ENCODE measurements at regions not wholly inside any gene's neighbourhood (a gene's known extent, or its start where the extent isn't known, plus 50 kb on each side); places are given as distances from the start of the nearest gene placed in this dataset.

DNA sequence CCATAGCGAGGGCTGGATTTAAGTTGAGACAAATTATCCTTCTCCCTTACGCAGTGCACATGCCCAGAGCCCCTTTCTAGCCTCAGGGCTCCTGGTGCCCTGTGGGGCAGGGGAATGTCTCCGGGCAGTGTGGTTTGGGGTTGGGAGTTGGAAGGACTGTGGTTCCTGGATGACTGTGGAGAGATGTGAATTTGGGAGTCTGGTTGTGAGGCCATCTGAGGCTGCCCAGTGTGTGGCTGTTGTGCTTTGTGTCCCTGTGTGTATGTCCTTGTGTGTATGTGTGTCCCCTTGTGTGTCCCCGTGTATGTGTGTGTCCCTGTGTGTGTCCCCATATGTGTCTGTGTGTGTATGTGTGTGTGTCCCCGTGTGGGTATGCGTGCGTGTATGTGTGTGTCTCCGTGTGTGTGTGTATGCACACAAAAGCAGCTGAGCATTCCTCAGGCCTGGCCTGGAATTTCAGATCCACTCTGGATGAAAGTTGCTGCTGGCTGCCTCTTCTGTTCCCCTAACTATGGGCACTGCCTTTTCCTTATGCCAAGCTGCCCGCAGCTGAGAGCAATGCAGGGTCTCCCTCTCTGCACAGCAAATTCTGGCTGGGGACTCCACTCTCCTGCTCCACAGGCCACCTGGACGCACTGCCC, 65.4 kb downstream of the UBIAD1 start:
- intact Hi-C loops (cut with DNase I): loop anchor here (5.0 kb wide), 1 partner anchor 304 kb away; no protein-coding TSS in a partner anchor
- H3K36me3 ChIP-seq: no peaks in the 10 kb centered on the region
- H3K4me1 ChIP-seq: no peaks in the 10 kb centered on the region
- DNase-seq: no peak
- no peak overlapping the region for H3K27ac ChIP-seq
- H3K9me3 ChIP-seq: no peaks in the 10 kb centered on the region
- TF ChIP-seq, protein P1, sequence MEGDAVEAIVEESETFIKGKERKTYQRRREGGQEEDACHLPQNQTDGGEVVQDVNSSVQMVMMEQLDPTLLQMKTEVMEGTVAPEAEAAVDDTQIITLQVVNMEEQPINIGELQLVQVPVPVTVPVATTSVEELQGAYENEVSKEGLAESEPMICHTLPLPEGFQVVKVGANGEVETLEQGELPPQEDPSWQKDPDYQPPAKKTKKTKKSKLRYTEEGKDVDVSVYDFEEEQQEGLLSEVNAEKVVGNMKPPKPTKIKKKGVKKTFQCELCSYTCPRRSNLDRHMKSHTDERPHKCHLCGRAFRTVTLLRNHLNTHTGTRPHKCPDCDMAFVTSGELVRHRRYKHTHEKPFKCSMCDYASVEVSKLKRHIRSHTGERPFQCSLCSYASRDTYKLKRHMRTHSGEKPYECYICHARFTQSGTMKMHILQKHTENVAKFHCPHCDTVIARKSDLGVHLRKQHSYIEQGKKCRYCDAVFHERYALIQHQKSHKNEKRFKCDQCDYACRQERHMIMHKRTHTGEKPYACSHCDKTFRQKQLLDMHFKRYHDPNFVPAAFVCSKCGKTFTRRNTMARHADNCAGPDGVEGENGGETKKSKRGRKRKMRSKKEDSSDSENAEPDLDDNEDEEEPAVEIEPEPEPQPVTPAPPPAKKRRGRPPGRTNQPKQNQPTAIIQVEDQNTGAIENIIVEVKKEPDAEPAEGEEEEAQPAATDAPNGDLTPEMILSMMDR (IDR thresholded peaks at IDR 0.05): no peak
- peaks cover 6% of the 10 kb centered on the region for H3K27me3 ChIP-seq
- no peak overlapping the region for H3K4me3 ChIP-seq
- H3K9ac ChIP-seq (ENCODE audit: low read depth in 2 of 2, low read length in 2 of 2): no peak overlapping the region

DNA sequence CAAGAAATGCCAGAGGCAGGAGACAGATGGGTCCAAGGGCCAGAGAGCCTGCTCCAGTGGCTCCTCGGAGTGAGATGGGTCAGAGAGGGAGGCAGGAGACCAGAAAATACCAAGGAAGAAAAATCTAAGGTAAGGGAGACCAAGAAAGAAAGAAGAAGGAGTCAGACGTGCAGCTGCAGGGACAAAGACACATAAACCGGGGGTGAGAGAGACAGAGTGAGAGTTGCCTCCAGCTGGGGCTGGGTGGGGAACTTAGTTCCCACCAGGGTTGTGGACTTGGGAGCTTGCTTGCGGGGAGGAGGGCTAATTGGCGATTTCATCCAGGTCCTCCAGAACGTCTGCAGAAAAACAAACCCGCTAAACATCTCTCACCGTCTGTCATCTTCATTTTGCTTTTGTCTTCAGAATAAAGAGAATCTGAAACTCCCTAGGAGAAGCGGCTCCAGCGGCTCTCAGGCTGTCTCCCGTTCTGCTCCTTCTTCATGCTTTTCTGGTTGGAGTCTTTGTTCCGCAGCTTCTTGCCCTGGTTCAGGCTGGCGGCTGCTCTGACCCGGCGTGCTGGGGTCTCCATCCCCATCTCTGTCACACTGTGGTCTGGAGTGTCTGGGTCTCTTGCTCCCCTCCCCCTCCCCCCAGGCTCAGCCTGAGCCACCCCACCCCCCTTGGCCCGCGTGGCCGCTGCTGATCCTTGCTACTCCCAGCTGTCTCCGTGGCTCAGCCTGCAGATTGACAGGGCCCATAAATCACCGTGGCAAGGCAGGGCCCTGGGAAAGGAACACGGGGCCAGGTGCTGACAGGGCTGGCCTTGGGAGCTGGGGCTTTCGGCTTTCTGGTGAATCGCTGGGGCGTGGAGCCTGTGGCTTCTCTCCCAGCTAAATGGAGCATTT, 66.6 kb downstream of the UBIAD1 start:
- Histone ChIP-seq H3K27me3 (peaks cover 6% of the 10 kb centered on the region), H3K9me3 (no peaks in the 10 kb centered on the region), H3K36me3 (no peaks in the 10 kb centered on the region), H3K9ac (ENCODE audit: low read depth in 2 of 2, low read length in 2 of 2) (no peak overlapping the region), H3K4me1 (no peaks in the 10 kb centered on the region), H3K4me3 (no peak overlapping the region), H3K27ac (no peak overlapping the region)
- intact Hi-C loops (cut with DNase I): loop anchor here (5.0 kb wide), 1 partner anchor 303 kb away; no protein-coding TSS in a partner anchor
- DNase-seq: peak; percentile 50
- TF ChIP-seq, protein P1 (IDR thresholded peaks at IDR 0.05): no peak

DNA sequence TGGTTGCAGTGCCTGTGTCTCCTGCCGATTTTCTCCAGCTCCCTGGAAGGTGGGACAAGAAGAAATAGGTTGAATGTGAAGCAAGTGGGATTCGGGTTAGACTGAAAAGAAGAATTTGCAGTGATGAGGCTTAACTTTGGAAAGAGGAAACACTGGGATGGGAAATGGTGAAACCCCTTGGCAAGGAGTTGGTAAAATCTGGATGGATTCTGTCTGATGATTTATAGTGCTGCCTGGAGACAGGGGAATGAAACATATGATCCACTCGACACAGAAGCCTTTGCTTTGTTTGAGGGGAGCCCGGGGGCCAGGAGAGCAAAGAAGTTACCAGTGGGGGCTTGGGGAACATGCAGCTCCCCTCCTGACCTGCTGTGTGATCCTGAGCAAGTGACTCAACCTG, 67.2 kb downstream of the UBIAD1 start:
- intact Hi-C loops (cut with DNase I): no loop called here
- Histone ChIP-seq H3K9ac (ENCODE audit: low read depth in 2 of 2, low read length in 2 of 2) (no peak overlapping the region), H3K4me1 (no peaks in the 10 kb centered on the region), H3K4me3 (no peak overlapping the region), H3K36me3 (no peaks in the 10 kb centered on the region), H3K27ac (no peak overlapping the region), H3K27me3 (peaks cover 6% of the 10 kb centered on the region), H3K9me3 (no peaks in the 10 kb centered on the region)
- no peak for DNase-seq
- TF ChIP-seq, protein P1 (IDR thresholded peaks at IDR 0.05): no peak

- H3K4me1 ChIP-seq: no peaks in the 10 kb centered on the region
- H3K9me3 ChIP-seq: no peaks in the 10 kb centered on the region
- H3K27ac ChIP-seq: no peak overlapping the region
- DNase-seq: no peak
- H3K9ac ChIP-seq (ENCODE audit: low read depth in 2 of 2, low read length in 2 of 2): no peak overlapping the region
- H3K27me3 ChIP-seq: peaks cover 6% of the 10 kb centered on the region
- intact Hi-C loops (cut with DNase I): no loop called here
- TF ChIP-seq, protein P1 (IDR thresholded peaks at IDR 0.05): no peak
- no peaks in the 10 kb centered on the region for H3K36me3 ChIP-seq
- H3K4me3 ChIP-seq: no peak overlapping the region
Observed at GRCh38 chr1:11341901-11342552, 69.0 kb downstream of the UBIAD1 start.

- Histone ChIP-seq H3K4me3 (no peak overlapping the region), H3K27me3 (peaks cover 6% of the 10 kb centered on the region), H3K27ac (no peak overlapping the region), H3K36me3 (no peaks in the 10 kb centered on the region), H3K9me3 (no peaks in the 10 kb centered on the region), H3K9ac (ENCODE audit: low read depth in 2 of 2, low read length in 2 of 2) (no peak overlapping the region), H3K4me1 (no peaks in the 10 kb centered on the region)
- TF ChIP-seq, protein P1 (IDR thresholded peaks at IDR 0.05): no peak
- intact Hi-C loops (cut with DNase I): no loop called here
- DNase-seq: no peak
Observed at GRCh38 chr1:11342621-11343032, 69.6 kb downstream of the UBIAD1 start.

All from colonic mucosa (tissue), 4 donors.